ENCODE measurements at regions not wholly inside any gene's neighbourhood (a gene's known extent, or its start where the extent isn't known, plus 50 kb on each side); places are given as distances from the start of the nearest gene placed in this dataset.

DNA sequence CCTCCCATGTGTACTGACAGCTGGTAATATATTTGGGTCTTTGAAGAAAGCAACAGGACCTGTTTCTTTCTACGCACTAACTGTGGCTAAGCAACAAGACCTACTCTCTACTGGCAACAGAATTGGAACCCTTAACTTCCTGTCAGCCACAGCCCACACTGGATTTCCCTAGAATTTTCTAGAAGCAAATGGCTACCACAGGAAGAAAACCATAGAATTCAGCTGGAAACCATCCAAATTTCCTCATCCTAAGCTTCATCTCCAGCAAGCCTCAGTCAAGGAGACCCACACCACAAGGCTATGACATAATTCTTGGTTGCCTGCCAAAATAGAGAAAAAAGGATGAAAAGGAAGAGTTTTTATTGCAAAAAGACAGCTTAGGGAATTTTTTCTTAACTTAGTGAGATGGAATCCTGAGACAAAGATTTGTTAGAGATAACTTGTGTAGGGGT, 171.8 kb upstream of the TNC start:
- H3K4me1 Mint-ChIP-seq (ENCODE audit: unreplicated experiment), result peaks cover 19% of the 10 kb centered on the region
- no peak overlapping the region for H3K4me3 Mint-ChIP-seq (ENCODE audit: unreplicated experiment)
- H3K27ac Mint-ChIP-seq (ENCODE audit: unreplicated experiment), result no peak overlapping the region
- TF ChIP-seq, protein P1, sequence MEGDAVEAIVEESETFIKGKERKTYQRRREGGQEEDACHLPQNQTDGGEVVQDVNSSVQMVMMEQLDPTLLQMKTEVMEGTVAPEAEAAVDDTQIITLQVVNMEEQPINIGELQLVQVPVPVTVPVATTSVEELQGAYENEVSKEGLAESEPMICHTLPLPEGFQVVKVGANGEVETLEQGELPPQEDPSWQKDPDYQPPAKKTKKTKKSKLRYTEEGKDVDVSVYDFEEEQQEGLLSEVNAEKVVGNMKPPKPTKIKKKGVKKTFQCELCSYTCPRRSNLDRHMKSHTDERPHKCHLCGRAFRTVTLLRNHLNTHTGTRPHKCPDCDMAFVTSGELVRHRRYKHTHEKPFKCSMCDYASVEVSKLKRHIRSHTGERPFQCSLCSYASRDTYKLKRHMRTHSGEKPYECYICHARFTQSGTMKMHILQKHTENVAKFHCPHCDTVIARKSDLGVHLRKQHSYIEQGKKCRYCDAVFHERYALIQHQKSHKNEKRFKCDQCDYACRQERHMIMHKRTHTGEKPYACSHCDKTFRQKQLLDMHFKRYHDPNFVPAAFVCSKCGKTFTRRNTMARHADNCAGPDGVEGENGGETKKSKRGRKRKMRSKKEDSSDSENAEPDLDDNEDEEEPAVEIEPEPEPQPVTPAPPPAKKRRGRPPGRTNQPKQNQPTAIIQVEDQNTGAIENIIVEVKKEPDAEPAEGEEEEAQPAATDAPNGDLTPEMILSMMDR (IDR thresholded peaks at IDR 0.05), result no peak
- no peaks in the 10 kb centered on the region for H3K36me3 Mint-ChIP-seq (ENCODE audit: unreplicated experiment)
- no peaks in the 10 kb centered on the region for H3K9me3 Mint-ChIP-seq (ENCODE audit: unreplicated experiment)
- H3K27me3 Mint-ChIP-seq (ENCODE audit: unreplicated experiment), result no peaks in the 10 kb centered on the region
- DNase-seq (ENCODE audit: extremely low spot score, unreplicated experiment), result no peak

DNA sequence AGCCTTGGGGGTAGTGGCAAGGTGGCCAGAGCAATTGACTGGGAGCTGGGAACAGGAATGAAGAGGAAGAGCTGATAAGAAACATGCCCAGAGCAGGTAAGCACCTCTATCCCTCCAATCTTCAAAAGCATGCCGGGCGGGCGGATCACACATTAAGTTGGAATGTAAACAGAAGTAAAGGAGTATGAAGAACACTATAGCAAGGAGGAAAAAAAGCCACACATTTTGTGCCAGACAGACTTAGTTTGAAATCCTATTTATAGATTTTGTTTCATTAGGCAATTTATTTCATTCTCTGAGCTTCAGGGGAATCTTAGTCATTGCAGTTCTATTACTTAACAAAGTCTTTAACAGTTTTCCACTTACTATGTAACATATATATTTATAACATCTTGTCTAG, 173.9 kb upstream of the TNC start:
- H3K27ac Mint-ChIP-seq (ENCODE audit: unreplicated experiment), result no peak overlapping the region
- no peak overlapping the region for H3K4me3 Mint-ChIP-seq (ENCODE audit: unreplicated experiment)
- no peak for DNase-seq (ENCODE audit: extremely low spot score, unreplicated experiment)
- H3K27me3 Mint-ChIP-seq (ENCODE audit: unreplicated experiment), result no peaks in the 10 kb centered on the region
- H3K4me1 Mint-ChIP-seq (ENCODE audit: unreplicated experiment), result peaks cover 36% of the 10 kb centered on the region
- no peaks in the 10 kb centered on the region for H3K9me3 Mint-ChIP-seq (ENCODE audit: unreplicated experiment)
- no peaks in the 10 kb centered on the region for H3K36me3 Mint-ChIP-seq (ENCODE audit: unreplicated experiment)
- TF ChIP-seq, protein P1 (IDR thresholded peaks at IDR 0.05), result no peak

DNA sequence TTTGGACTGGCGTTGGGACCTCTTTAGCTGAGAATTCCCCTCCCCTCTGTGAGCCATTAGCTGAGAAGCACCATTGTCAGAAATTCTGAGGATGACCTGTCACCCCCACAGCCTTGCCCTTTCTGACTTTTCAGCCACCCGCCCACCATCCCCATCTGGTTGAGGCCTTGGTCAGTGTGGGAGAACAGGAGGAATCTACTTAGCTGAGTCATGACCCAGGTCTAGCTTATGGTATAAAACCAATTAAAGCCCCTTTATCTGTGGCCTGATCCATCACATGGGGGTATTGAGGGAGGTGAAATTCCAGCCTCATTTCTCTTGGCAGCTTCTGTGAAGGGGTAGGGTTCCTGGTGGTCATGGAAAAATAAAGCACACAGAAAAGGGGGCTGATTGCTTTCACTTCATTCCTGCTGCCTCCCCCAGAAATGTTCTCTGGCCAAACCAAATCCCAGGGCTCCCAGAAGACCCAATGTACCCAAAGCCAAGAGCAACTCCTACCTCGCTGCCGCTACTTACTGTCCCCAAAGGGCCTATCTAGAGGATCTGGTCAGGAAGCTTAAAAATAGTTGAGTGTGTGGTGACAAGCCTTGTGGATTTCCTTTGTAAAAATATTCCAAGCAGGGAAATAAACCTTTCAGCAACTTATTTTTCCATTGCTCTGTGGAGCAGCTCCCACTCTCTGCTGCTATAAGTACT, 174.8 kb upstream of the TNC start:
- TF ChIP-seq, protein P1 (IDR thresholded peaks at IDR 0.05), result no peak
- H3K9me3 Mint-ChIP-seq (ENCODE audit: unreplicated experiment), result no peaks in the 10 kb centered on the region
- no peak overlapping the region for H3K27ac Mint-ChIP-seq (ENCODE audit: unreplicated experiment)
- no peak for DNase-seq (ENCODE audit: extremely low spot score, unreplicated experiment)
- H3K4me3 Mint-ChIP-seq (ENCODE audit: unreplicated experiment), result no peak overlapping the region
- H3K27me3 Mint-ChIP-seq (ENCODE audit: unreplicated experiment), result no peaks in the 10 kb centered on the region
- H3K4me1 Mint-ChIP-seq (ENCODE audit: unreplicated experiment), result peaks cover 39% of the 10 kb centered on the region
- no peaks in the 10 kb centered on the region for H3K36me3 Mint-ChIP-seq (ENCODE audit: unreplicated experiment)

DNA sequence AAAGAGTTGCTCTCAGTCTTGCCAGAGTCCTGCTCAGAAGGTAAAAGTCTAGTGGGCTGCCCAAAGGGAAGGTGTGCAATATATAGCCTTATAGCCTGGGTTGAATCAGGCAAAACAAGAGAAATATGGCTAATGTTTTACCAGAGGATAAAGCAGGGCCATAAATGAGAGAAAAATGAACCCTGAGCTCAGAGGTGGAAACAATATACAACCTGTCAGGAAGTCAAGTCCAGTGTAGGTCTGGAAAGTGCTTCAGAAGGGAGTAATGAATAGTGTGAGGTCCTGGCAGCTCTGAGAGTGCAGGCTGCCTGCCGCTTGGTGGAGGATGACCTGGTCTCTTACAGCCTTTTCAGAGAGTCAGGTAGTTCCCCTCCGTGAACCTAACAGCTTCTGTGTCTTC, 177.8 kb upstream of the TNC start:
- no peak overlapping the region for H3K4me3 Mint-ChIP-seq (ENCODE audit: unreplicated experiment)
- H3K36me3 Mint-ChIP-seq (ENCODE audit: unreplicated experiment), result peaks cover 3% of the 10 kb centered on the region
- TF ChIP-seq, protein P1 (IDR thresholded peaks at IDR 0.05), result no peak
- H3K4me1 Mint-ChIP-seq (ENCODE audit: unreplicated experiment), result peaks cover 35% of the 10 kb centered on the region
- H3K27me3 Mint-ChIP-seq (ENCODE audit: unreplicated experiment), result peaks cover 5% of the 10 kb centered on the region
- H3K9me3 Mint-ChIP-seq (ENCODE audit: unreplicated experiment), result no peaks in the 10 kb centered on the region
- no peak overlapping the region for H3K27ac Mint-ChIP-seq (ENCODE audit: unreplicated experiment)
- no peak for DNase-seq (ENCODE audit: extremely low spot score, unreplicated experiment)

DNA sequence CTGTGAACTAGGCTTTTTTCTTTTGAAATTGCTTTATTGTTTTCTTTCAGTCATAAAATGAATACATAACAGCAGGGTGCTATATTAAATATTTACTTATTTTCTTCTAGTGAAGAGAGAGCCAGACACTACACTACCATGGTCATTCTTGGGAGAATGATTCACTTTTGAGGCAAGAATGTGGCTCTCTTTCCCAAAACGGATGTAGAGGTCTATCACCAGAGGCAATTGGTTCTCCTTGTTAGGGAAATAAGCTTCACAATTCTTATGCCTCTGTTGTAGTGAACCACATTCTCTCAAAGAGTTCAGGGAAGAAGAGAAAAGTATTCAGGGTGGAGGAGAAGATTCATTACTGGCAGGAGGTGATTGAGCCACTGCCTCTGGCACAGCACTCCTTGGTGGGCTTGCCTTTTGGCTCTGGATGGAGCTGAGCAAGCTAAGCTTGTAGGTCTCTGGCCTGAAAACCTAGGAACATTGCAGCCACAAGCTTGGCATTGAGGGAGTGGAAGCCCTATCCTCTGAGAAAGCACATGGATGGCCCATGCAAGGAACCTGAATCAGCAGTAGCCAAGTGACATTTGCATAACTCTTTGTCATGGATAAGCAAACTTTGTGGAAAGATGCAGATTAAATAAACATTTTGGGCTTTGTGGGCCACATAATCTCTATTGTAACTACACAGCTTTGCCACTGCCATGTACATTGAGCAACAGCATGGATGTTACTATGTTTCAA, 179.0 kb upstream of the TNC start:
- H3K27ac Mint-ChIP-seq (ENCODE audit: unreplicated experiment), result no peak overlapping the region
- H3K9me3 Mint-ChIP-seq (ENCODE audit: unreplicated experiment), result no peaks in the 10 kb centered on the region
- peaks cover 30% of the 10 kb centered on the region for H3K4me1 Mint-ChIP-seq (ENCODE audit: unreplicated experiment)
- TF ChIP-seq, protein P1 (IDR thresholded peaks at IDR 0.05), result no peak
- peaks cover 5% of the 10 kb centered on the region for H3K27me3 Mint-ChIP-seq (ENCODE audit: unreplicated experiment)
- H3K4me3 Mint-ChIP-seq (ENCODE audit: unreplicated experiment), result no peak overlapping the region
- peaks cover 3% of the 10 kb centered on the region for H3K36me3 Mint-ChIP-seq (ENCODE audit: unreplicated experiment)
- no peak for DNase-seq (ENCODE audit: extremely low spot score, unreplicated experiment)
